HG02884 (cell line): ENCODE measurements at regions not wholly inside any gene's neighbourhood (a gene's known extent, or its start where the extent isn't known, plus 50 kb on each side); places are given as distances from the start of the nearest gene placed in this dataset.

Source experiments
- ATAC-seq: cut with Tn5 transposase; IDR thresholded peaks from one replicate; pipeline ENCODE4 v1.9.1; 2021; ENCODE audit warnings: mild to moderate bottlenecking, moderate library complexity; ENCODE audit not compliant: unreplicated experiment

DNA sequence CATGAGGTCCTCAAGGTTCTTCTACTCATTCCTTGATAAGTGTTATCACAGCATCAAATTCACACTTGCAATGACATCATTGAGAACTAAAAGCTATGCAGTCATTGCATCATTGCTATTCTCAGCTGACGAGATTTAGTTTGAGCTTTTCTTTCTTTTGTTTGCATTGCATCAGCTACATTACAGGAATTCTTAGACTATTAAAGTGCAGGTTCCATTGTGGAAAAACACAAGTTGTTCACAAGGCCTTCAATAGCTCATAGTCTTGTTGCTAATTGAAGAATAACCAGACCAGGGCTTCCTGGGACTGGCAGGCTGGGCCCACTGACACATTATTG is 139.3 kb downstream of the CXCL12 start:
- ATAC-seq, result no peak

DNA sequence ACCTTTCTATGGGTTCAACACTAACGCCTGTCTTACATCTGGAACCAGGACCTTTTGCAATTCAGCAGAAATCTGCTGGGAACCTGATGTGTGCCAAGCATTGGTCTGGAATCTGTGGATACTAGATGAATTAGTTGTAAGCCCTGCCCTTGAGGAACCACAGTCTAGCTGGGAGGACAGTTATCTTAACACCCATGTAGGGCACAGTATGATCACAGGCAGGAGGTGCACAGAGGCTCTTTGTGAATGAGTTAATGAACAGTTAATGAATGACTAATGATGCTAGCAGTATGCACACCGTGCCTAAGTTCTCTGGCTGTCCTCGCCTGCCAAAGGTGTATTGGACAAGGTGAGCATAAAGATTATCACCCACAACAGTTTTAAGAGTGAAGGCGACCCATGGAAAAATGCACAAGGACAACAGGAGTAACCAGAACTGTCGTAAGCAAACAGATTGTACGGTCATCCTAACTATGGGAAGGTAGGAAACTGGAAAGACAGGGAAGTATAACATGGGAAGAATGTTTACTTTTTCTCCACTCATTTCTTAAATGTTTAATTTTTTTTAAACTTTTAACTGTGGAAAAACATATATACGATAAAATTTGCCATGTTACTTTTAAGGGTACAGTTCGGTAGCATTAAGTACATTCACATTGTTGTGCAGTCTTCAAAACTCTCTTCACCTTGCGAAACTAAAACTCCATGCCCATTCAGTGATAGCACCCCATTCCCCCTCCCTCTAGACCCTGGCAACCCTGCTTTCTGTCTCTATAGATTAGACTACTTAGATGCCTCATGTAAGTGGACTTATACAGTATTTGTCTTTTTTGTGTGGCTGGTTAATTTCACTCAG is 139.9 kb downstream of the CXCL12 start:
- no peak for ATAC-seq

DNA sequence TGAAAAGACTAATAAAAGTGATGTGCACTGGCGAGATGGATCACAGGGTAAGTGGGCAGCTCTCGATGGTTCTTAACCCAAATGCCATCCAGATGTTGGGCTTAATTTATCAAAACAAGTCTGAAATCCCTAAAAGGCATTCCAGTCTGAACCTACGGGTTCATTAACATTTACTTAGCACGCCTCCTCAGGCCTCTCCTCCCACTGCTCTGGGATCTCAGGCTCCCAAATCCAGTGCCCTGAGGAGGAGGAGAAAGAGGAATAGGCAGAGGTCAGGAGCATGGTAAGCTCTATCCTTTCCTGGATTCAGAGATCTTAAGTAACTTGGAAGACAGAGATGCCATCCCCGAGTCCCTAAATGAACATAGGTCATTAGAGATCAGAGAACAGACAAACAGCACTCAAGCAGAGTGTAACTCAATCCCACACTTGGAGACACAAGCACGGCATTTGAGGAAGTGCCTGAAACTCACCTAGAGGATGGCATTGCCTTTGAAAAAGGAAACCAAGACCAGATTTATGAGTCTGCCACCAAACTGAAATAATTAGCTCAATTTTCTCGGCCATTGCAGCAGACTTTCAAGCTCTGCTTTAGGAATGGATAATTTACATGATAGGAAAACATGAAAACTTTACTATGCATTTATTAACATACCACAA is 140.9 kb downstream of the CXCL12 start:
- ATAC-seq, result no peak

DNA sequence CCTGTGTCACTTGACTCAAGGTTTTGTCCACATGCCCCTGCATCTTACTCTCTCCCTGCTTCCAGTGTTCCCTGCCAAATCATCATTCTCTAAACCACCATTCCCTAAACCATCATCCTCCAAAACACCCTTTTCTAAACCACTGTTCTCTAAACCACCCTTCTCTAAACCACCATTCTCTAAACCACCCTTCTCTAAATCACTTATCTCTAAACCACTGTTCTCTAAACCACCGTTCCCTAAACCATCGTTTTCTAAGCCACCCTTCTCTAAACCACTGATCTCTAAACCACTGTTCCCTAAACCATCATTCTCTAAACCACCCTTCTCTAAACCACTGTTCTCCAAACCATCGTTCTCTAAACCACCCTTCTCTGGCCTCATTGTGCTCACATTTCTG is 142.1 kb downstream of the CXCL12 start:
- no peak for ATAC-seq

DNA sequence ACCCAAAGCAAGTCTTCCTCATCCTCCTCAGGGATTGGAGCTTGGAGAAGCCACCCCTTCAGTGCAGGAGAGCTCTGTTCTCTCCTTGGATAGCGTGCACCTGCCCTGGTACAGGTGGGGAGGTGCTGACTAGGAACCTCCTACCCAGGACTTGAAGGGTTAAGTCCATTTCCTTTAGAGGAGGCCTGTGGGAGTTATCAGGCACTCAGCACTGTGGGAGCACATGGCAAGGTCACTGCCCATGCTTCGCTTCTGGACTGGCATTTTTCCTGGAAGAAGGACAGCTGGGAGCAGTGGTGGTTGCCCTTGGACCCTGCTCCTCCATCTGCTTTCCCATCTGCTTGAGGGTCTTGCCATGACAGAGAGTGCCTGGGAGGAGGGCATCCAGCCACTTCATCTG is 142.8 kb downstream of the CXCL12 start:
- ATAC-seq, result no peak

DNA sequence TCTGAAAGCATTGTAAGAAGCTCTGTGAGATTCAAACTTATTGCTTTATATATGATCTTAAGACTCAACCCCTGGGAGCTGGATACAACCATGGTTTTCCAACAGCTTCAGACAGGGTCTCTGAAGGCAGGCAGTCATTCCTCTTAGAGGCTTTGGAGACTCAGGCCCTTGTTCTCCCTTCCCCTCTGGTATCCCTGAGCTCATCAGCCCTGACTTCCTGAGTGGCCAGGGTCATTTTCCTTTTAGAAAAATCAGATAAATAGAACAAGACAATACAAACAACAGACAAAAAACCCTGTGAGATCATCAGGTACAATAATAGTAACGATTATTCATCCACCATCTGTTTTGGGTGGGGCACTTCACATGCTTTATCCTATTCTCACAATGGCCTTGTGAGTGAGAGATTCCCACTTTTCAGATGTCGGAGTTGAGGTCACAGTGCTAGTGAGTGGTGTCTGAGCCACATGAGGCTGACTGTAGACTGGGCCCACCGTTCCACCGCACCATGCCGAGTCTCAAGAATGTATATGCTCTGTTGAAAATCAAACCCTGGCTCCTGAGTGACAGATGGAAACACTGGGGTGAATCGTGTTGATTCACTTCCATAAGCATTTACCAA is 144.2 kb downstream of the CXCL12 start:
- no peak for ATAC-seq

DNA sequence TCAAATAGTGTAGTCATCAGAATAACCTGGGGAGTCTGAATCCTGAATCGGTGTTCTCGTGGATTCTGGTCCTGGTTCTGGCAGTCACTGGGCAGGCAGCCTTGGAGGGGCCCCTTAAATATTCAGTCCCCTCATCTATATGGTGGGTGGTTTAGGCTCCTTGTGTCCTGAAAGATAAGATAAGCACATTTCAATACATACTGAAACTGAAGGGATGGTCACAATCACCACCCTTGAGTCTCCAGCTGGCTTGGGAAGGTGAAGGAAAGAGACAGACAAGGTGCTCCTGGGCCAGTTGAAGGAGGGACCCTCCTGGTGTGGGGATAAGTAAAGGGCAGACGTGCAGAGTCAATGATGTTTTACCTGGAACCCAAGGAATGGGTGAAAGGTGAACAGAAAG is 146.7 kb downstream of the CXCL12 start:
- no peak for ATAC-seq

DNA sequence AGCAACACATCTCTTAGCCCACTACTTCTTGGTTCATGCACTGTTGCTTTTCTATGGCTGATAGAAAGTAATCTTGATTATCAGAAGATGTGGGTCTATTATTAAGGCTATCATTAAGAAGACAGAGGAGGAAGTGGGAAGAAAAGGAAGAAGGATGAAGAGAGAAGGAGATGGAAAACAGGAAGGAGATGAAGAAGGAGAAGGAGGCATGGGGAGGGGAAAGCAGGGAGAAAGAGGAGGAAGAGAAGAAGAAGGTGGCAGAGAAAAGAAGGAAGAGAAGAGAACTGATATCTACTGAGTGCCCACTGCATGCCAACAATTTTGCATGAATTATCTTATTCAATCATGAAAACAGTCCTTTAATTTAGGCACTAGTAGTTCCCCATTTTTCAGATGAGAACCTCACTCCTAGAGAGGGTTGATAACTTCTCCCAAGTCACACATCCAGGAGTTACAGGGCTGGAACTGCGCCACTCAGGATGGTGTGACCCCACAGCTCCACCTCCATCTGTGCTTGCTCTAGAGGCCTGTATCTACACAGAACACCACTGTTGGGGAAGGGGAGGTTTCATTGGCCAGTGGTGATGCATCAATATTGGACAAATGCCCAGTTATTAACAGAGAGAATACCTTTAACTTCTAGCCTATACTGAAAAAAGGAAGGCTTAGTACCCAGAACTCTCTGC is 147.4 kb downstream of the CXCL12 start:
- ATAC-seq, result no peak

DNA sequence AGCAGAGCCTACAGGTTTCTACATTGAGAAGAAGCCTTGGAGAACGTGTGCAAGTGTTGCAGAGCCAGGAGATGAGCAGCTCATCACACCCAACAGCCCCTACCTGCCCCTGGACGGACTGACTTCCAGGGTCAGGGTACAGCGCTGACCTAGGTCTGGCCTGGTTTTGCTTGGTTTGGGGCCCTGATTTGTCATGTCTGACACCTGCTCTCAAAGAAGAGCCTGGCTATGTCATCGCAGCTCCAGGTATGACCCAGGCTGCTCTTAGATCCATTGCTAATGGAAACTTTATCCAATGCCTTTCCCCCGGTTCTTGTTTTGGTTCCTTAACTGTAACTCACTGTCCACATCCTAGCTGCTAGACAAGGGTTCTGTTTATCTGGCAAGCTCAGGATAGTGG is 149.5 kb downstream of the CXCL12 start:
- no peak for ATAC-seq

DNA sequence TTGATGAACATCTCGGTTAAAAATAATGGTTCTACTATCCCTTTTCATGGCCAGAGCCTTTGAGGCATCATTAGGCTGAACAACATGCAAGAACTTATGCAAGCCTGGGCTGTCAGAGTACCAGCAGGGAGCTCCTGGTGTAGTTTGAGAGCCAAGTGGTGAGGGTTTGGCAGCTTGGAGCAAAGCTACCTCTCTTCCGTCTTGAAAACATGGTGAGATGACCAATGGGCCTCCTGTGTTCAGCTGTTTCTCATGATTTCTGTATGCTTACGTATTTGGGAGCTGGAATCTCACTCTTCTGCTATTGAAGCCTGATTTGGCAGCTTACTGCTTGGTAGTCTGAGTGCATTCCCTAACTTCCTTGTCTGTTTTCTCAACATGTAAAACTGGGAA is 150.4 kb downstream of the CXCL12 start:
- no peak for ATAC-seq

DNA sequence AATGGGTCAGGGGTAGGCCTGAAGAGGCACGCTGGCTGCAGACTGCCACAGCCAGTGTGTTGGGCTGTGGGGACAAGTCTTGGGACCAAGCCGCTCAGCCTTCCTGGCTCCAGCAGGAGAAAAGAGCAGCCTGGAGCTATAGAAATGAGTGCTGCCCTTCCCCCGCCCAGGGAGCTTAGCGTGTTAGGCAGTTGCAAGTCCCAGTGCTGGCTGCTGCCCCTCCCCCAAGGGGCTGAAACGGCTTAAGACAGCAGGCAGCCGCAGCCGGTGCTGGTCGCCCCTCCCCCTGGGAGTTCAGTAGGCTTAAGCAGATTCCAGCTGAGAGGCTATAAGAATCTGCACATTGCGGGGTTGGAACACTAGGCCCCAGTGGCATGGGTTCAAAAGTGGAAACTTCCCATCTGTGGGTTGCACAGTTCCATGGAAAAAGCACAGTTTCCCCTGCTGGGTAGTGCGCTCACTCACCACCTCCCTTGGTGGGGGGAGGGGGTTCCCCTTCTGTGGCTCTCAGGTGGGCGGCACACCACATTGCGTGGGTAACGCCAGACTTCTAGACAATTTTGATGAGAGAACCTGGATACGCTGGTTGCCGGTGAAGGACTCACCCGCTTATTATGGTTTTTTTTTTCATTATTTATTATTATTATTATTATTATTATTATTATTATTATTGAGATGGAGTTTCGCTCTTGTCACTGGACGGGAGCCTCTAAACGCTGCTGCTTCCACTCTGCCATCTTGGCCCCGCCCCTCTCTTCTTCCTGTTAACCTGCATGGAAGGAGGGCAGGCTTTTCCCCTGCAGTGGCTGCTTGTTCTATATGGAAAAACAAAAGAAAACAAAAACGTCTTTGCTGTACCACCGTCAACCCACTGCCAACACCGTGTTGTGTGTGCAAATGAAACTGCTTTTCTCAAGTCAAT is 151.1 kb downstream of the CXCL12 start:
- no peak for ATAC-seq

DNA sequence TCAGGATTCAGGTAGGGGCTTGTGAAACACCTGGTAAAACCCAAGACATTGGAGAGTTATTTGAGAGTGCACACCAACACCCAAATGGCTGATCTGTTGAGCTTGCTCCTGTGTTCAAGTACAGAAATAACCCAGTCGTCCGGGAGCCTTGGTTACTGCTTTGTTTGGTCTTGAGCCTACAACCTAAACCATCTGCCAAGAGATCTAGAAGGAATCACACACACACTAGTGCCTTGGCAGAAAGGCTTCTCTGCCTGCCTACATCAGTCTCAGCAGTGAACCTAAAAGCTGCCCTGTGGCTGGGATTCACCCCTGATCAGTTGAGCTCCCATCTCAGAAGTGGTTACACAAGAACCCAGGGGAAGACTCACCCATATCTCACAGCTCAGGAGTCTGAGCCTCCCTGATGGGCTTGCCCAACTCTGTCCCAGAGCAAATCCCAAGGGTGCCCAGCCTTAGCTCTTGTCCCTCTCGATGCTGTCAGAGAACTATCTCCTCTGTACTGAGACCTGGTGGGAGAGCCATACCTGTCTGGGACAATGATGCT is 167.6 kb downstream of the CXCL12 start:
- ATAC-seq, result no peak

DNA sequence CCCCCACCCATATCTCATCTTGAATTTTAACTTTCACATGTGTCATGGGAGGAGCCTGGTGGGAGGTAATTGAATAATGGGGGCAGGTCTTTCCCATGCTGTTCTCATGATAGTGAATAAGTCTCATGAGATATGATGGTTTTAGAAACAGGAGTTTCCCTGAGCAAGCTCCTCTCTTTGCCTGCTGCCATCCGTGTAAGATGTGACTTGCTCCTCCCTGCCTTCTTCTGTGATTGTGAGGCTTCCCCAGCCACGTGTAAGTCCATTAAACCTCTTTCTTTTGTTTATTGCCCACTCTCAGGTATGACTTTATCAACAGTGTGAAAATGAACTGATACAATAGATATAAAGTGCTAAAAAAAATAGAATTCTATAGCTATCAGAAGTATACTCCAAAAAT is 168.8 kb downstream of the CXCL12 start:
- no peak for ATAC-seq

DNA sequence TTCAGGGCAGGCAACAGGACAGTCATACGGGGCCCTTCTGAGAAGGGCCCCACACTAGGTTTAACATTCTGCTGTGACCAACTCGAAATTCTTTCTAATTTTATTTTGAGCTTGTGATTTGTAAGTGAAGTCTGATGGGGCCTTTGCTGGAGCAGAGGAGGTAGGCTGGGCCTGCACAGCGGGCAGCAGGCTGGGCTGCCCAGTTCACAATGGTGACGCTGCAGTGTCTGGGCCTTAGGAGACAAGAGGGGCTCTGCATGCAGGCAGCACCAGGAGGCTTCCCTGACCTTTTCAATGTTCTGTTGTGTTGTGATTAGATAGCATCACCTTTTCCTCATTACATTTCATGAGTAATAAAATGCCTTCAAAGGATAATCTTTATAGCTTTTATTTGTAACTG is 175.1 kb downstream of the CXCL12 start:
- ATAC-seq, result no peak

DNA sequence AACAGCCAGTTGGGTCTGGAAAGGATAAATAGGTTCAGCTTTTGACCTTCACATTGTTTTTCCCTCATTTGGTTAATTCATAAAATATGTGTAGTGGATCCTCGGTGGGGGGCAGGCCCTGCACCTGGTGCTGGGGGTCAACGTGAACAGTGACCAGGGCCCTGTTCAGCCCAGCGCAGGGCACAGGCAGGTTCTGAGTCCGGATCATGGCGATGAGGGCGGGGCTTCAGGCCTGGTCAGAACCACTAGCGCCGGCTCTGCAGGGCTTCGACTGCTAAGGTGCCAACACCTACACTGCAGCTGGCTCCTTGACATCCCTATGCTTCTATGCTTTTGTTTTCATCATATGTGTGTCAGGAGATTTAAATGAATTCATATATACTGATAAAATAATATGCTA is 177.7 kb downstream of the CXCL12 start:
- no peak for ATAC-seq

DNA sequence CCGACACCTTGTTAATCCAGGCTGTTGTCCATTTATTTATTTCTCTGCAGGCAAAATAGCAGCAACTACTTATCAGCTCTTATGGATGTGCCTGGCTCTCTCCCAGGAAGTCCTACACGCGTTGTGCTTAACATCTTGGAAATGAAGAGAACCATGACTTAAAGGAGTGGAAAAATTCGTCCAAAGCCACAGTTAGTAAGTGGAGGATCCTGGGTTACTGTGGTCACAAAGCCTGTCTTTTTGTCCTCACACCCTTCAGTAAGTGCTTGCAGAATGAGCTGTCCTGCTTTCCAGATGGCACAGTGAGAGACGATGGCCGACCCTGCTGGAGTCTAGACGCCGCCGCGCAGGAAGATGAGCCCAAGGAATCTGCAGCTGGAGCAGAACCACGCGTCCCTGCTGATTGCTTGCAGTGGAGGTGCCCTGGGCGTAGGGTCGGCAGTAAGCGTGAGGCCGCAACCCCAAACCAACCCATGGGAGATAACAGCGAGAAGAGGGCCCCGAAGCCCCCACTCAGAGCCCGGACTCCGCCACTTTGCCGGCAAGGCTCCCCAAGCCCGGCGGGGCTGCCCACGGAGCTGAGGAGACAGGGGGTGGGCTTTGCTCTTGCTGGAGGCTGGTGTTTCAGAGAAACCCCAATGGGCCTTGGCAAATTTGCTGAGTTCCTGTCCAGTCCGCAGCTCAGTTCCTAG is 178.6 kb downstream of the CXCL12 start:
- no peak for ATAC-seq

DNA sequence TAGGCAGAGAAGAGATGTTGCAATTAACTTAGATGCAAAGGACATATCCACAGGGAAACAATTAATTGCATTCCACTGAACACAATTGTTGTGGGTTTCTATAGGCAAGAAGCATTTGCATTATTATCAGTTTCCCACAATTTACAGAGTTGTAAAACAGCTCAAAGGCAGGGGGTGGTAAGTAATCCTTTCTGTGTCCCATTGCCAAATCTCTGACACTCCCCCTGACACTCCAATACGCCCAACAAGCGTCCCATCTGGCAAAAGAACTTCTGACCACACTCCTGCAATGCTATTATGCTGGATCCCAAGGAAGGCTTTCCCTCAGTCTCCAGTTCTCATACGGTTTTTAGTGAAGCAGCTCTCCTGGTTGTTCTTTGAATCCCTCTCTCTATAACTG is 179.8 kb downstream of the CXCL12 start:
- no peak for ATAC-seq

DNA sequence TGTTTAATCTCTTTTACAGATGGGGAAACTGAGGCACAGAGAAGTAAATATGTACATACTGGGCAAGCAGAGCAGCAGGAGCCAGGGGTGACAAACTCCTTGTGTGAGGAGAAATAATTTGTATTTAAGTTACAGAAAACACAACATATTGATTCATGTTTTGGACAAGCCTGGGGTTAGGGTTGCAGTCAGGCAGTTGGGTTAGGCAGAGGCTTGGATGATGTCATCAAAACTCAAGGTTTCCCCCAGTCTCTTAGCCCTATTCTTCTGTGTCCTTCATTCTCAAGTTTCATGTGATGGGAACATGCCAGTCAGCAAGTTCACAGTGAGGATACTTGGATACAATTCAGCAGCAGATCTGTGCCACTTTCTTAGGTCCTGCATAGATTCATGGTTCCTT is 181.4 kb downstream of the CXCL12 start:
- ATAC-seq, result no peak

DNA sequence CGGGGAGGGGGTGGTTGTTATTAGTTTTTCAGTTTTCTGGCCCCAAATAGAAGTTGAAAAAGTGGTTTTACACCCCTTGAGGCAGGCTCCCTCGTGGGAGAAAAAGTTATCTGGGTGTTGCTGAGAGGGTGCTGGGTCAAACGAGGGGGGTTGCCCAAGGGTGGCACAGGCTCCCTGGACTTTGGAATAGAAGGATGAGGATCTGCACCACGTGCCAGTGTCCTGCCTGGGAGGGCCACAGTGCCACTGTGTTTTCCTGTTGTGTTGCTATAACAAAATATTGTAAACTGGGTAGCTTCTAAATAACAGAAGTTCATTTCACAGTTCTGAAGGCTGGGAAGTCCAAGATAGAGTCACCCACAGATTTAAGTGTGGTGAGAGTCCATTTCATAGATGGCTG is 181.9 kb downstream of the CXCL12 start:
- no peak for ATAC-seq

DNA sequence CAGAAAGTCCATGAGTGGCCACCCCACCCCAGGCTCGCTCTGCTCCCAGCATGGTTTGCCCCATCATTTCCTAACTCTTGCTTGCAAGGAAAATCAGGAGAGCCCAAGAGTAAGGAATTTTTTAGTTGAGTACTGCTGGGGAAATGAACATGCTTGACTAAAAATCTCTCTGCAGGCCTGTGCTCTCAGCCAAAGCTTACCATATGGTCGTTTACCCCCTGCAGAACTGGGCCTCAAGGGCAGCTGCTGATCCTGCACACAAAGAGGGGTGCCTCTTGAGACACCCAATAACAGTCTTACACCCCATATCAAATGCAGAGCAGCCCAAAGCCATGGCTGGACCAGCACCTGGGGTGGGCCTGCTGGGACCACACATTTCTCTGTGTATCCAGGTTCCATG is 183.2 kb downstream of the CXCL12 start:
- no peak for ATAC-seq
